PC-3 (cell line): ENCODE measurements at regions not wholly inside any gene's neighbourhood (a gene's known extent, or its start where the extent isn't known, plus 50 kb on each side); places are given as distances from the start of the nearest gene placed in this dataset.

Source experiments
- ATAC-seq: fragments of 200-7000 bp; cut with Tn5 transposase; 2 replicates; pipeline ENCODE4 v1.9.1; 2020; ENCODE audit warnings: mild to moderate bottlenecking, moderate library complexity
- BruUV-seq: library from RNA; stranded (reverse); fragments of 400-500 nt; replicated peaks from 2 replicates; lab custom pipeline; 2021; lab: Mats Ljungman, UMichigan
- CTCF ChIA-PET: fragments of 300-600 bp; sonication (Branson Sonifier 250); formaldehyde crosslinking; loops from one replicate; lab custom pipeline; 2022; ENCODE audit warnings: antibody characterized with exemption; lab: Charles Lee
- POLR2A ChIA-PET: fragments of 300-600 bp; sonication (Branson Sonifier 250); formaldehyde crosslinking; loops from one replicate; lab custom pipeline; 2022; ENCODE audit warnings: antibody characterized with exemption; ENCODE audit not compliant: unreplicated experiment; lab: Charles Lee
- DNase-seq: peaks from one replicate; pipeline ENCODE4 v3.0.0-alpha.2; 2015
- H2AFZ ChIP-seq: fragments of 300-600 bp; sonication (generic); 2 replicates; pipeline ENCODE4 v1.6.0; 2016; ENCODE audit warnings: antibody characterized with exemption, low read length
- H3F3A ChIP-seq: fragments of 300-600 bp; sonication (generic); one replicate; pipeline ENCODE4 v1.6.0; 2017; ENCODE audit warnings: antibody characterized with exemption, low read length, control low read depth, mild to moderate bottlenecking; ENCODE audit not compliant: unreplicated experiment
- H3K27ac ChIP-seq: fragments of 300-600 bp; sonication (generic); 2 replicates; pipeline ENCODE4 v1.5.1; 2016; ENCODE audit warnings: mild to moderate bottlenecking, low read length
- H3K27me3 ChIP-seq: fragments of 300-600 bp; sonication (generic); 2 replicates; pipeline ENCODE4 v1.6.1; 2016; ENCODE audit warnings: low read length, mixed read lengths
- H3K36me3 ChIP-seq: fragments of 300-600 bp; sonication (generic); 2 replicates; pipeline ENCODE4 v1.6.1; 2016; ENCODE audit warnings: low read depth, mixed run types, low read length, mixed read lengths
- H3K4me1 ChIP-seq: fragments of 300-600 bp; sonication (generic); 2 replicates; pipeline ENCODE4 v1.5.1; 2016; ENCODE audit warnings: low read length; ENCODE audit not compliant: insufficient read depth
- H3K4me2 ChIP-seq: fragments of 300-600 bp; sonication (generic); 2 replicates; pipeline ENCODE4 v1.6.0; 2016; ENCODE audit warnings: low read length
- H3K4me3 ChIP-seq: fragments of 300-600 bp; sonication (generic); 2 replicates; pipeline ENCODE4 v1.5.1; 2016; ENCODE audit warnings: mild to moderate bottlenecking, low read length, mixed read lengths
- H3K79me2 ChIP-seq: fragments of 300-600 bp; sonication (generic); 2 replicates; pipeline ENCODE4 v1.6.1; 2017; ENCODE audit warnings: low read length, mixed read lengths
- H3K9ac ChIP-seq: fragments of 300-600 bp; sonication (generic); 2 replicates; pipeline ENCODE4 v1.6.0; 2016; ENCODE audit warnings: mild to moderate bottlenecking, low read length
- H3K9me2 ChIP-seq: fragments of 300-600 bp; sonication (generic); replicated peaks from 2 replicates; pipeline ENCODE4 v1.6.1; 2016; ENCODE audit warnings: mixed run types, low read length, mixed read lengths
- H3K9me3 ChIP-seq: fragments of 300-600 bp; sonication (generic); 2 replicates; pipeline ENCODE4 v1.6.1; 2016; ENCODE audit warnings: low read length, mixed read lengths
- H4K20me1 ChIP-seq: fragments of 300-600 bp; sonication (generic); 2 replicates; pipeline ENCODE4 v1.6.1; 2016; ENCODE audit warnings: low read length, mixed read lengths
- CTCF ChIP-seq: fragments of 300-600 bp; sonication (generic); conservative IDR thresholded peaks from 2 replicates; pipeline ENCODE4 v1.5.1; 2017; ENCODE audit warnings: antibody characterized with exemption, low read depth, mild to moderate bottlenecking, low read length
- EZH2 ChIP-seq: fragments of 300-600 bp; sonication (generic); IDR thresholded peaks from one replicate; pipeline ENCODE4 v1.6.1; 2017; ENCODE audit warnings: antibody characterized with exemption, mild to moderate bottlenecking, low read length; ENCODE audit not compliant: unreplicated experiment
- EZH2phosphoT487 ChIP-seq: fragments of 300-600 bp; sonication (generic); IDR thresholded peaks from 2 replicates; pipeline ENCODE4 v1.6.1; 2018; ENCODE audit warnings: mild to moderate bottlenecking, antibody characterized with exemption, low read length, borderline replicate concordance
- intact Hi-C: fragments of 100-400 bp; cut with micrococcal nuclease; formaldehyde crosslinking; loops from 2 replicates; pipeline ENCODE4 v1.9.0; 2023

- no peaks in the 10 kb centered on the region for H3K79me2 ChIP-seq
- H3K9me2 ChIP-seq: no peaks in the 10 kb centered on the region
- no peaks in the 10 kb centered on the region for H3K9me3 ChIP-seq
- peak overlapping the region; percentile 76 for H3K4me2 ChIP-seq
- DNase-seq: peak; percentile 89
- ChIA-PET POLR2A (no interaction called here), CTCF (no interaction called here)
- no peaks in the 10 kb centered on the region for H4K20me1 ChIP-seq
- peak overlapping the region; percentile 71 for H2AFZ ChIP-seq
- peaks cover 7% of the 10 kb centered on the region for H3F3A ChIP-seq
- no peaks in the 10 kb centered on the region for H3K27me3 ChIP-seq
- H3K36me3 ChIP-seq: no peaks in the 10 kb centered on the region
- H3K27ac ChIP-seq: peak overlapping the region; percentile 98
- H3K4me1 ChIP-seq: peaks cover 79% of the 10 kb centered on the region
- no peak for TF ChIP-seq CTCF
- intact Hi-C loops: loop anchor here (2.0 to 5.0 kb wide), 2 partner anchors 231 to 511 kb away; partner anchors contain the start of gene ANKRD50
- no TSS peak for BruUV-seq
- peak; percentile 84 for ATAC-seq
- H3K4me3 ChIP-seq: peak overlapping the region; percentile 51; the same call in 1 of the 2 replicates
- H3K9ac ChIP-seq: peak overlapping the region; percentile 88
Observed at GRCh38 chr4:124943145-124943889, 230.8 kb upstream of the ANKRD50 start.

GRCh38 chr4:124941267-124941666 is 228.7 kb upstream of the ANKRD50 start:
- H3K9ac ChIP-seq: peak overlapping the region; percentile 88
- H3K4me1 ChIP-seq: peaks cover 70% of the 10 kb centered on the region
- H3K4me3 ChIP-seq: no peak overlapping the region
- no peak for TF ChIP-seq CTCF
- no peaks in the 10 kb centered on the region for H3K9me2 ChIP-seq
- ATAC-seq: peak; percentile 16; the same call in 1 of the 2 replicates
- no peak overlapping the region for H2AFZ ChIP-seq
- H3K79me2 ChIP-seq: no peaks in the 10 kb centered on the region
- H3K27me3 ChIP-seq: no peaks in the 10 kb centered on the region
- no peaks in the 10 kb centered on the region for H4K20me1 ChIP-seq
- ChIA-PET CTCF (interaction anchor here (0.5 kb wide), 1 partner anchor 303 kb away, joined by 3 read pairs; no protein-coding TSS in a partner anchor), POLR2A (interaction anchor here (0.7 kb wide), 1 partner anchor 27 kb away, joined by 3 read pairs; no protein-coding TSS in a partner anchor)
- peaks cover 7% of the 10 kb centered on the region for H3F3A ChIP-seq
- DNase-seq: peak; percentile 80
- intact Hi-C loops: loop anchor here (2.0 to 5.0 kb wide), 4 partner anchors 36 to 606 kb away; no protein-coding TSS in a partner anchor
- no peaks in the 10 kb centered on the region for H3K36me3 ChIP-seq
- BruUV-seq: no TSS peak
- peak overlapping the region; percentile 98 for H3K27ac ChIP-seq
- peak overlapping the region; percentile 70 for H3K4me2 ChIP-seq
- H3K9me3 ChIP-seq: no peaks in the 10 kb centered on the region

- BruUV-seq: no TSS peak
- H3K4me2 ChIP-seq: peak overlapping the region; percentile 70
- H3K79me2 ChIP-seq: no peaks in the 10 kb centered on the region
- H3K27ac ChIP-seq: peak overlapping the region; percentile 98
- H3K36me3 ChIP-seq: no peaks in the 10 kb centered on the region
- no peaks in the 10 kb centered on the region for H3K27me3 ChIP-seq
- DNase-seq (peak; percentile 88), ATAC-seq (peak; percentile 37)
- no peaks in the 10 kb centered on the region for H4K20me1 ChIP-seq
- H3K9me3 ChIP-seq: no peaks in the 10 kb centered on the region
- peak overlapping the region; percentile 88 for H3K9ac ChIP-seq
- intact Hi-C loops: loop anchor here (2.0 to 5.0 kb wide), 4 partner anchors 36 to 606 kb away; no protein-coding TSS in a partner anchor
- H3F3A ChIP-seq: peaks cover 7% of the 10 kb centered on the region
- no peaks in the 10 kb centered on the region for H3K9me2 ChIP-seq
- H3K4me1 ChIP-seq: peaks cover 66% of the 10 kb centered on the region
- H2AFZ ChIP-seq: no peak overlapping the region
- no peak overlapping the region for H3K4me3 ChIP-seq
- CTCF ChIA-PET: no interaction called here
- TF ChIP-seq EZH2 (no peak), EZH2phosphoT487 (no peak), CTCF (no peak)
- POLR2A ChIA-PET: interaction anchor here (0.7 kb wide), 1 partner anchor 26 kb away, joined by 3 read pairs; no protein-coding TSS in a partner anchor
Observed at GRCh38 chr4:124940387-124940786, 227.9 kb upstream of the ANKRD50 start.
